ENCODE measurements at regions not wholly inside any gene's neighbourhood (a gene's known extent, or its start where the extent isn't known, plus 50 kb on each side); places are given as distances from the start of the nearest gene placed in this dataset.

DNA sequence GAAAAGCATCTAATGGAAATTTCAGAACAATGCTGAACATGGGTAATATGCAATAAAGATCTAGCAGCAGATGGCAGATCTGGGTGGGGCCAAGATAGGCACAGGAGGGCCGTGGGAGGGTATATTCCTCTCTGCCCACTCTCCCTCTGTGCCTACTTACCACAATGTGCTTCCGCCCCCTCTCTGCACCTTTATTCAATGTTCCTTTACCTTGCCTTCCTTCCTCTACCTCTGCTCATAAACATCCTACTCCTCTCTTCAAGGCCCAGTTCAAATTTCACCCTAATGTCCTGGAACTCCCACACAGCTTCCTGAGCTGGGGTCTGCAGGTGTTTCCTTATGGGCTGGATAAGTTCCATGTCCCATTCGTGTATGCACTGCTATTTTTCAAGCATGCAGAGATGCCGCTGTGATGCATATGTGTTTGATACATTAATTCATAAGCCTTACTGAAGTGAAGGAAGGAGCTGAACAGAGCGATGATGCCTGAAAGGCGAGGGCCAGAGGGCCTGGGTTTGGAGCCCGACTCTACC is 65.6 kb upstream of the EDEM3 start:
- TF ChIP-seq SMAD5 (IDR thresholded peaks at IDR 0.05; ENCODE audit: low read depth): no peak
- TF ChIP-seq, protein P1, sequence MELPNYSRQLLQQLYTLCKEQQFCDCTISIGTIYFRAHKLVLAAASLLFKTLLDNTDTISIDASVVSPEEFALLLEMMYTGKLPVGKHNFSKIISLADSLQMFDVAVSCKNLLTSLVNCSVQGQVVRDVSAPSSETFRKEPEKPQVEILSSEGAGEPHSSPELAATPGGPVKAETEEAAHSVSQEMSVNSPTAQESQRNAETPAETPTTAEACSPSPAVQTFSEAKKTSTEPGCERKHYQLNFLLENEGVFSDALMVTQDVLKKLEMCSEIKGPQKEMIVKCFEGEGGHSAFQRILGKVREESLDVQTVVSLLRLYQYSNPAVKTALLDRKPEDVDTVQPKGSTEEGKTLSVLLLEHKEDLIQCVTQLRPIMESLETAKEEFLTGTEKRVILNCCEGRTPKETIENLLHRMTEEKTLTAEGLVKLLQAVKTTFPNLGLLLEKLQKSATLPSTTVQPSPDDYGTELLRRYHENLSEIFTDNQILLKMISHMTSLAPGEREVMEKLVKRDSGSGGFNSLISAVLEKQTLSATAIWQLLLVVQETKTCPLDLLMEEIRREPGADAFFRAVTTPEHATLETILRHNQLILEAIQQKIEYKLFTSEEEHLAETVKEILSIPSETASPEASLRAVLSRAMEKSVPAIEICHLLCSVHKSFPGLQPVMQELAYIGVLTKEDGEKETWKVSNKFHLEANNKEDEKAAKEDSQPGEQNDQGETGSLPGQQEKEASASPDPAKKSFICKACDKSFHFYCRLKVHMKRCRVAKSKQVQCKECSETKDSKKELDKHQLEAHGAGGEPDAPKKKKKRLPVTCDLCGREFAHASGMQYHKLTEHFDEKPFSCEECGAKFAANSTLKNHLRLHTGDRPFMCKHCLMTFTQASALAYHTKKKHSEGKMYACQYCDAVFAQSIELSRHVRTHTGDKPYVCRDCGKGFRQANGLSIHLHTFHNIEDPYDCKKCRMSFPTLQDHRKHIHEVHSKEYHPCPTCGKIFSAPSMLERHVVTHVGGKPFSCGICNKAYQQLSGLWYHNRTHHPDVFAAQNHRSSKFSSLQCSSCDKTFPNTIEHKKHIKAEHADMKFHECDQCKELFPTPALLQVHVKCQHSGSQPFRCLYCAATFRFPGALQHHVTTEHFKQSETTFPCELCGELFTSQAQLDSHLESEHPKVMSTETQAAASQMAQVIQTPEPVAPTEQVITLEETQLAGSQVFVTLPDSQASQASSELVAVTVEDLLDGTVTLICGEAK (IDR thresholded peaks at IDR 0.05; ENCODE audit: borderline replicate concordance): no peak
- TF ChIP-seq, protein P2, sequence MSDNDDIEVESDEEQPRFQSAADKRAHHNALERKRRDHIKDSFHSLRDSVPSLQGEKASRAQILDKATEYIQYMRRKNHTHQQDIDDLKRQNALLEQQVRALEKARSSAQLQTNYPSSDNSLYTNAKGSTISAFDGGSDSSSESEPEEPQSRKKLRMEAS (IDR thresholded peaks at IDR 0.05; ENCODE audit: low read depth, low read length): no peak
- TF ChIP-seq, protein P3, sequence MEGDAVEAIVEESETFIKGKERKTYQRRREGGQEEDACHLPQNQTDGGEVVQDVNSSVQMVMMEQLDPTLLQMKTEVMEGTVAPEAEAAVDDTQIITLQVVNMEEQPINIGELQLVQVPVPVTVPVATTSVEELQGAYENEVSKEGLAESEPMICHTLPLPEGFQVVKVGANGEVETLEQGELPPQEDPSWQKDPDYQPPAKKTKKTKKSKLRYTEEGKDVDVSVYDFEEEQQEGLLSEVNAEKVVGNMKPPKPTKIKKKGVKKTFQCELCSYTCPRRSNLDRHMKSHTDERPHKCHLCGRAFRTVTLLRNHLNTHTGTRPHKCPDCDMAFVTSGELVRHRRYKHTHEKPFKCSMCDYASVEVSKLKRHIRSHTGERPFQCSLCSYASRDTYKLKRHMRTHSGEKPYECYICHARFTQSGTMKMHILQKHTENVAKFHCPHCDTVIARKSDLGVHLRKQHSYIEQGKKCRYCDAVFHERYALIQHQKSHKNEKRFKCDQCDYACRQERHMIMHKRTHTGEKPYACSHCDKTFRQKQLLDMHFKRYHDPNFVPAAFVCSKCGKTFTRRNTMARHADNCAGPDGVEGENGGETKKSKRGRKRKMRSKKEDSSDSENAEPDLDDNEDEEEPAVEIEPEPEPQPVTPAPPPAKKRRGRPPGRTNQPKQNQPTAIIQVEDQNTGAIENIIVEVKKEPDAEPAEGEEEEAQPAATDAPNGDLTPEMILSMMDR (IDR thresholded peaks at IDR 0.05 in 2 of 3, conservative IDR thresholded peaks at IDR 0.05 in 1 of 3; ENCODE audit: control insufficient read depth in 2 of 3, extremely low read depth in 1 of 3, insufficient read depth in 1 of 3, low read depth in 3 of 3, low read length in 3 of 3): no peak
- TF ChIP-seq, protein P4, sequence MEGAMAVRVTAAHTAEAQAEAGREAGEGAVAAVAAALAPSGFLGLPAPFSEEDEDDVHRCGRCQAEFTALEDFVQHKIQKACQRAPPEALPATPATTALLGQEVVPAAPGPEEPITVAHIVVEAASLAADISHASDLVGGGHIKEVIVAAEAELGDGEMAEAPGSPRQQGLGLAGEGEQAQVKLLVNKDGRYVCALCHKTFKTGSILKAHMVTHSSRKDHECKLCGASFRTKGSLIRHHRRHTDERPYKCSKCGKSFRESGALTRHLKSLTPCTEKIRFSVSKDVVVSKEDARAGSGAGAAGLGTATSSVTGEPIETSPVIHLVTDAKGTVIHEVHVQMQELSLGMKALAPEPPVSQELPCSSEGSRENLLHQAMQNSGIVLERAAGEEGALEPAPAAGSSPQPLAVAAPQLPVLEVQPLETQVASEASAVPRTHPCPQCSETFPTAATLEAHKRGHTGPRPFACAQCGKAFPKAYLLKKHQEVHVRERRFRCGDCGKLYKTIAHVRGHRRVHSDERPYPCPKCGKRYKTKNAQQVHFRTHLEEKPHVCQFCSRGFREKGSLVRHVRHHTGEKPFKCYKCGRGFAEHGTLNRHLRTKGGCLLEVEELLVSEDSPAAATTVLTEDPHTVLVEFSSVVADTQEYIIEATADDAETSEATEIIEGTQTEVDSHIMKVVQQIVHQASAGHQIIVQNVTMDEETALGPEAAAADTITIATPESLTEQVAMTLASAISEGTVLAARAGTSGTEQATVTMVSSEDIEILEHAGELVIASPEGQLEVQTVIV (IDR thresholded peaks at IDR 0.05; ENCODE audit: borderline replicate concordance, partially characterized antibody): no peak
- no peak for TF ChIP-seq CHD4 (IDR thresholded peaks at IDR 0.05)
- TF ChIP-seq TCF3 (IDR thresholded peaks at IDR 0.05; ENCODE audit: borderline replicate concordance, insufficient read depth, low read depth, low read length): no peak
- no peak for TF ChIP-seq POLR2AphosphoS5 (IDR thresholded peaks at IDR 0.05; ENCODE audit: low read length)
- no peak for TF ChIP-seq SREBF2 (IDR thresholded peaks at IDR 0.05; ENCODE audit: low read length)
- TF ChIP-seq POLR2A (IDR thresholded peaks at IDR 0.05; ENCODE audit: low read depth, low read length): no peak
- TF ChIP-seq SP1 (IDR thresholded peaks at IDR 0.05; ENCODE audit: low read depth, low read length): no peak
- no peak for TF ChIP-seq BCL11A (IDR thresholded peaks at IDR 0.05; ENCODE audit: low read depth, low read length)
- no peak for TF ChIP-seq YBX1 (IDR thresholded peaks at IDR 0.05)

All from GM12878 (cell line).